Uterus (tissue), 2 donors: ENCODE measurements at regions not wholly inside any gene's neighbourhood (a gene's known extent, or its start where the extent isn't known, plus 50 kb on each side); places are given as distances from the start of the nearest gene placed in this dataset.
"Not testable (repeated sequence)": the region's sequence is repeated elsewhere in the genome, so short reads cannot be mapped to it uniquely, and the experiment has no call there.

ENCODE experiments used
- CTCF ChIP-seq, 4 experiments: fragments of 200-600 bp in 2 of 4; fragments of 450-650 bp in 2 of 4; sonication (generic) in 2 of 4; IDR thresholded peaks; one replicate each; pipeline ENCODE4 v1.5.1; 2016 to 2019; ENCODE audit warnings: antibody characterized with exemption in 4 of 4, mild to moderate bottlenecking in 2 of 4, moderate library complexity in 1 of 4
- POLR2A ChIP-seq, 2 donors: fragments of 450-650 bp; IDR thresholded peaks; one replicate each; pipeline ENCODE4 v1.6.1; 2016; ENCODE audit warnings: antibody characterized with exemption in 2 of 2, mild to moderate bottlenecking in 1 of 2, moderate library complexity in 1 of 2

GRCh38 chr5:21495235-21495634 lies 1357.9 kb downstream of the CDH12 start:
- TF ChIP-seq CTCF, POLR2A (IDR thresholded peaks at IDR 0.05): not testable (repeated sequence)
